ENCODE measurements at regions not wholly inside any gene's neighbourhood (a gene's known extent, or its start where the extent isn't known, plus 50 kb on each side); places are given as distances from the start of the nearest gene placed in this dataset.
"Not testable (repeated sequence)": the region's sequence is repeated elsewhere in the genome, so short reads cannot be mapped to it uniquely, and the experiment has no call there.

DNA sequence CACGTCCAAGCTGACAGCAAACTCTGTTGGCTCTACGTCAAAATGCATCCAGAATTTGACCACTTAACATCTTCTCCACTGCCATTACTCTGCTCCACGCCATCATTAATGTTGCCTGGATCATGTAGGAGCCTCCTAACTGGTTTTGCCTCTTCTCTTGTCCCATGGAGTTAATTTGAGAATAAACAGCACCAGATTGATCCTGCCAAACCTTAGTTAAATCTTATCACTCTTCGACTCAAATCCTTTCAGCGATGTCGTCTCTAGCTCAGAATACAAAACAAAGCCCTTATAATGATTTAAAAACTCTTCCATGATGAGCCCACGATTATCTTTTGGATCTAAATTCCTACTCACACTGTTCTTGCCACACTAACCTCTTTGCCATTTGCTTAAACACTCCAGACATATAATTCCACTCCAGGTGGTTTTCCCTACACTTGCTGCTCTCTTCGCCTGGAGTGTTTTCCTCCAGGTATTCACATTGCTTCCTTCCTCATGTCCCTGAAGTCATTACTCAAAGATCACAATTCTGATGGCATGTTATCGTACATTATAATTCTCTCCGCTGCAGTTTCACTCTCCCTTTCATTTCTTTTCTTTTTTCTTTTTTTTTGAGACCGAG, 90.7 kb upstream of the KCNK2 start:
- no peak for DNase-seq

GRCh38 chr1:214993419-214993818, 89.1 kb upstream of the KCNK2 start:
- no peak for DNase-seq

GRCh38 chr1:214997685-214998084, 84.9 kb upstream of the KCNK2 start:
- no peak for DNase-seq

DNA sequence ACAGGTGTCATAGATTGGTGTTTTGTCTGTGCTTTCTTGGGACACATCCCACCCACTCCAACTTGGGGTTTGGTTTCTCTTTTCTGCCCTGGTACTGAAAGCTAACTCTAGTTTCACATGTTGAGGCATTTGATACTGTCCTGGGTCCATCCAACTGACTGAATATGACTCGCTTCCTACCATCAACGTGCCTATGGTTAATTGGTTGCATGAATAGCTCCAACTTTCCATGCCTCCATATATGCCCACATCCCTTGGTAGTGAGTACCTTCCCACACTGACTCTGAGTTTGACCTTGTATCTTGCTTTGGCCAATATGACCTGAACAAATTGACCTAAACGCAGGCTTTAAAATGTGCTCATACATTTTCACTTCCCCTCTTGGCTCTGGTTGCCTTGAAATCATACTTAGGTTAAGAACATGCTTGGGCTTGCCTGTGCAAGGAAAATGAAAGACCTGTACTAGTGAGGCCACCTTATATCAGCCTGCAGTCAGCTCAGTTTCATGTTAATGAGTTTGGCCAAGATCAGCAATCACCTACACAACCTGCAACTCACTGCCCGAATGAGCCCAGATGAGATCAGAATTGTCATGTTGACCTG, 81.0 kb upstream of the KCNK2 start:
- DNase-seq: no peak

- no peak for DNase-seq
Measured at GRCh38 chr1:215002471-215002870, 80.1 kb upstream of the KCNK2 start.

GRCh38 chr1:215003686-215004085, 78.9 kb upstream of the KCNK2 start:
- DNase-seq: no peak

DNA sequence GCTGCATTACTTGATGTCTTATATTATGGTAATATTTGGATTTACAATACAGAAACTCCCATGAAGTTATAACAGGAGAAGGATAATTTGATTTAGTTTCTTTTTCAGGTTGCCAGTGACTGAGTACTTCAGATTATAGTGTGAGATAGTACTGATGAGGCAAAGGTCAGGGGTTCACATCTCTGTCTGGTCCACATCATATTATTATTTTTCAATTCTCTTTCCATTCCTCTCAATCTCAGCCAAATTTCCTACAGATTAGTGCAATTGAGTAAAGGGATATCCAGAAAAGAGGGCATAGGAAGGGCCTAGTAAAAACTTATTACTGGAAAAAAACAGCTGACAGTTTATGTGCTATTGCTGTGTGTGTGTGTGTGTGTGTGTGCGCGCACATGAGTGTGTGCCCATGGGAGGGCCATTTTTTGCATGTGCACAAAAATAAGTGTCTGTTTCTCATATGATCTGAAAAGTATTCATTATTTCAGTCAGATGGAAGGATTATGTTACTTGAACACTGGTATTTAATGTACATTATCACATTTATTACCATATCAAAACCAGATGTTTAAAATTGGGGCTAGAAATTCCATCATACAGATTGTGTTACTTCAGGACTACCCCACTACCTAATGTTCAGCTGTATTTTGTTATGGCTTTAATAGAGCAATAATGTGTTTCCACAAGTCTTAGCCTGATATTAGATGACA, 78.3 kb upstream of the KCNK2 start:
- DNase-seq: no peak

GRCh38 chr1:215005078-215005477, 77.5 kb upstream of the KCNK2 start:
- no peak for DNase-seq

DNA sequence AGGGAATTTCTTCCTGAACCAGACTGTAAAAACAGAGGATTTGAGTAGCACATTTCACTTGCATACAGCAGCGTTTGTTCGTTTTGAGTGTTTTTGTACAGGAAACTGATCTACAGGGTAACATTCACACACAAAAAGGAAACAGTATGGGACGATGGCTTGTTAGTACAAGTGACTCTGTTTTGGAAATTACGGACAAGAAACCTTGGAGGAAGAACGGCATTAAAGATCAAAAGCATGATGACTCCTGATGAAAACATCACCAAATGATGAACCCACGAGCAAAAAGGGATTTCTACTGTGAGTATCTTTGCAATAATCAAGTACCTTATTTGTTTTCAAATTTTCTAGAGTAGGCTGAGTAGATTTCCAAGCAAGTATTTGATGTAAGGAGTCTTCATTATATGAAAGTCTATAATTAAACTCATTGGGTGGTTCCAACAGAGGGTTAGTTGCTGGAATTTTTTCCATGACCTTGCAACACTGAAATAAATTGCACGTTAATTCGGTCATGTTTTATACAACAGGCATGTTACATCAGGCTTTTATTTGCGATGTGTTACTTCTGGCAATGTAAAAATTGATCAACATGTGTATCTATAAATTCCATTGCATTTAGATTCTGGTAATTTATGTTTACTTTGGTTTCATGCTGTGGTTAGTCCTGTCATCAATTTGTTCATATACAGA, 76.7 kb upstream of the KCNK2 start:
- DNase-seq: no peak

GRCh38 chr1:215007880-215008279, 74.7 kb upstream of the KCNK2 start:
- DNase-seq: no peak

GRCh38 chr1:215018555-215018954, 64.0 kb upstream of the KCNK2 start:
- no peak for DNase-seq

DNA sequence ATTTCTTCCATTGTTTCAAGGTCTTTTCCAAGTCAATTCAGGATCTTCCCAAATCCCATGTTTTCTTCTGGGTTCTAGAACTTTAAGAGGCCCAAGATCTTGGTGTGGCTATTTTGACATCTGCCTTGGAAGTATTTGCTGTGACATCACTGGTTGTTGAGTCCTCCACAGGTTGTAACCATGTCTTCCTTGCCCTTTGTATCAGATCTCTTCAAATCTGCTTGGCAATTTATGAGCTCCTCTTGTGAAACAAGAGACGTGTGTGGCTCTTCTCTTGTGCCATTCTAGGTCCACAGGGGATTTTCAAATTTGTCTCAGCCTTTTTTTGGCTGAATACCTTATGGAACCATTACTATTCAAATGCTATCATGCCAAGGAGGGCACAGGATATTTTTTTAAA, 60.3 kb upstream of the KCNK2 start:
- DNase-seq: no peak

- no peak for DNase-seq
Measured at GRCh38 chr1:215022741-215023141, 59.8 kb upstream of the KCNK2 start.

GRCh38 chr1:215023155-215023832, 59.2 kb upstream of the KCNK2 start:
- DNase-seq: no peak

- no peak for DNase-seq
Measured at GRCh38 chr1:215028954-215029353, 53.6 kb upstream of the KCNK2 start.

GRCh38 chr1:215030581-215030980, 52.0 kb upstream of the KCNK2 start:
- DNase-seq: not testable (repeated sequence)

DNA sequence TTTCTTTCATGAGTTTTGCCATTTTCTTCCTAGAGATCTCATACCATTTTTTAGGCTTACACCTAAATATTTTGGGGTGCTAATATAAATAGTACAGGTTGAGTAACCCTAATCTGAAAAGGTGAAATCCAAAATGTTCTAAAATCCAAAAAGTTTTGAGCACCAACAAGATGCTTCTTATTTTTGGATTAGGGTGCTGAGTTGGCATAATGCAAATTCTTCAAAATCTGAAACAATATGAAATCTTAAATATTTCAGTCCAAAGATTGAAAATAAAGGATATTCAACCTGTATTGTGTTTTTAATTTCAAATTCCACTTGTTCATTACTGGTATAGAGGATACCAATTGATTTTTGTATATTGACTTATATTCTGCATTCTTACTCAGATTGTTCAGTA, 51.1 kb upstream of the KCNK2 start:
- DNase-seq: no peak
